Activated CD8-positive, alpha-beta T cell treated with anti-CD3 and anti-CD28 coated beads for 36 hours (primary cell): ENCODE measurements at regions not wholly inside any gene's neighbourhood (a gene's known extent, or its start where the extent isn't known, plus 50 kb on each side); places are given as distances from the start of the nearest gene placed in this dataset.

Source experiments
- ATAC-seq: fragments of 200-7000 bp; cut with Tn5 transposase; one replicate; pipeline ENCODE4 v1.10.0; 2021; ENCODE audit warnings: mild to moderate bottlenecking, moderate library complexity
- CTCF ChIA-PET: fragments of 350-600 bp; sonication (Branson Sonifier 250); formaldehyde crosslinking; loops from one replicate; lab custom pipeline; 2021; ENCODE audit warnings: antibody characterized with exemption; lab: Charles Lee
- POLR2A ChIA-PET: fragments of 350-600 bp; sonication (Branson Sonifier 250); formaldehyde crosslinking; loops from one replicate; lab custom pipeline; 2021; ENCODE audit warnings: antibody characterized with exemption; lab: Charles Lee
- DNase-seq: peaks from one replicate; pipeline ENCODE4 v3.0.0-alpha.2; 2020
- H3K27ac Mint-ChIP-seq: one replicate; pipeline ENCODE4 v1.8.0; 2021; ENCODE audit warnings: mild to moderate bottlenecking, mixed read lengths
- H3K27me3 Mint-ChIP-seq: one replicate; pipeline ENCODE4 v1.8.0; 2021; ENCODE audit warnings: mixed read lengths
- H3K36me3 Mint-ChIP-seq: one replicate; pipeline ENCODE4 v1.8.0; 2021; ENCODE audit warnings: low read depth, mixed read lengths
- H3K4me1 Mint-ChIP-seq: one replicate; pipeline ENCODE4 v1.8.0; 2021; ENCODE audit warnings: low read depth, mixed read lengths
- H3K4me3 Mint-ChIP-seq: one replicate; pipeline ENCODE4 v1.8.0; 2021; ENCODE audit warnings: mild to moderate bottlenecking, moderate library complexity, mixed read lengths
- H3K9me3 Mint-ChIP-seq: one replicate; pipeline ENCODE4 v1.8.0; 2021; ENCODE audit warnings: mixed read lengths
- intact Hi-C: fragments of 100-400 bp; cut with micrococcal nuclease; formaldehyde crosslinking; loops from one replicate; pipeline ENCODE4 v1.10.0; 2022
- TF ChIP-seq, protein P1 (sequence below): fragments of 200-600 bp; IDR thresholded peaks from one replicate; pipeline ENCODE4 v1.8.0; 2022; ENCODE audit warnings: antibody characterized with exemption, mild to moderate bottlenecking

DNA sequence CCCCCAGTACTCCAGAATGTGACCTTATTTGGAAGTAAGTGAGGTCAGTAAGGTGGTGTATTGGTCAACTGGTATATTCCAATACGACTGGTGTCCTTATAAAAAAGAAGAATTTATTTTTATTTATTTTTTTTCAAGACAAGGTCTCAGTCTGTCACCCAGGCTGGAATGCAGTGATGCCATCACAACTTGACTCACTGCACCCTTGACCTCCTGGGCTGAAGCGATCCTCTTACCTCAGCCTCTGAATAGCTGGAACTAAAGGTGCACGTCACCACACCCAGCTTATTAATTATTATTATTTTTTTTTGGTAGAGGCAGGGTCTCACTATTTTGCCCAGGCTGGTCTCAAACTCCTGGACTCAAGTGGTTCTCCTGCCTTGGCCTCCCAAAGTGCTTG lies 115.1 kb upstream of the PITX2 start:
- CTCF ChIA-PET, result no interaction called here
- H3K9me3 Mint-ChIP-seq, result no peaks in the 10 kb centered on the region
- no peak overlapping the region for H3K27ac Mint-ChIP-seq
- no peak overlapping the region for H3K4me3 Mint-ChIP-seq
- TF ChIP-seq, protein P1, sequence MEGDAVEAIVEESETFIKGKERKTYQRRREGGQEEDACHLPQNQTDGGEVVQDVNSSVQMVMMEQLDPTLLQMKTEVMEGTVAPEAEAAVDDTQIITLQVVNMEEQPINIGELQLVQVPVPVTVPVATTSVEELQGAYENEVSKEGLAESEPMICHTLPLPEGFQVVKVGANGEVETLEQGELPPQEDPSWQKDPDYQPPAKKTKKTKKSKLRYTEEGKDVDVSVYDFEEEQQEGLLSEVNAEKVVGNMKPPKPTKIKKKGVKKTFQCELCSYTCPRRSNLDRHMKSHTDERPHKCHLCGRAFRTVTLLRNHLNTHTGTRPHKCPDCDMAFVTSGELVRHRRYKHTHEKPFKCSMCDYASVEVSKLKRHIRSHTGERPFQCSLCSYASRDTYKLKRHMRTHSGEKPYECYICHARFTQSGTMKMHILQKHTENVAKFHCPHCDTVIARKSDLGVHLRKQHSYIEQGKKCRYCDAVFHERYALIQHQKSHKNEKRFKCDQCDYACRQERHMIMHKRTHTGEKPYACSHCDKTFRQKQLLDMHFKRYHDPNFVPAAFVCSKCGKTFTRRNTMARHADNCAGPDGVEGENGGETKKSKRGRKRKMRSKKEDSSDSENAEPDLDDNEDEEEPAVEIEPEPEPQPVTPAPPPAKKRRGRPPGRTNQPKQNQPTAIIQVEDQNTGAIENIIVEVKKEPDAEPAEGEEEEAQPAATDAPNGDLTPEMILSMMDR, result no peak
- no peak for DNase-seq
- ATAC-seq, result no peak
- no peaks in the 10 kb centered on the region for H3K27me3 Mint-ChIP-seq
- no peaks in the 10 kb centered on the region for H3K4me1 Mint-ChIP-seq
- POLR2A ChIA-PET, result no interaction called here
- no peaks in the 10 kb centered on the region for H3K36me3 Mint-ChIP-seq
- intact Hi-C loops, result no loop called here

DNA sequence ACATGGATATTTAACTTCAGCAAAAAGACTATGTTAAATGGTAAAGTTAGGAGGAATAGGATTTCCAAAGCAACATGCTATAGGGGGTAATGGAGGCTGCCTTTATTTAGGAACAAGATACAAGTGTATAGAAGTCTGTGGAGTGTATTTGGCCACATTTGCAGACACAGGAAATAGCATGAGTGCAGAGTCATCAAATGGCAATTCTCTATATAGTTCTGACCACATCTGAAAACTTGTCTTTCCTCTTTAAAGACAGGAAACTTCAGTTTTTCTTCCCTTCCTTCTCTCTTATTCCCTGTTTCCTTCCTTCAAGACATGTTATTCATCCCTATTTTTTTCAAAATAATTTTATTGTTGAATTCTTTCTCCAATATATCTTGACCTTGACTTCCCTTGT lies 119.3 kb upstream of the PITX2 start:
- Mint-ChIP-seq H3K36me3 (no peaks in the 10 kb centered on the region), H3K4me3 (no peak overlapping the region), H3K9me3 (peaks cover 2% of the 10 kb centered on the region), H3K27me3 (no peaks in the 10 kb centered on the region), H3K27ac (no peak overlapping the region), H3K4me1 (no peaks in the 10 kb centered on the region)
- no peak for DNase-seq
- TF ChIP-seq, protein P1, result no peak
- ChIA-PET CTCF (no interaction called here), POLR2A (no interaction called here)
- intact Hi-C loops, result no loop called here
- ATAC-seq, result no peak

DNA sequence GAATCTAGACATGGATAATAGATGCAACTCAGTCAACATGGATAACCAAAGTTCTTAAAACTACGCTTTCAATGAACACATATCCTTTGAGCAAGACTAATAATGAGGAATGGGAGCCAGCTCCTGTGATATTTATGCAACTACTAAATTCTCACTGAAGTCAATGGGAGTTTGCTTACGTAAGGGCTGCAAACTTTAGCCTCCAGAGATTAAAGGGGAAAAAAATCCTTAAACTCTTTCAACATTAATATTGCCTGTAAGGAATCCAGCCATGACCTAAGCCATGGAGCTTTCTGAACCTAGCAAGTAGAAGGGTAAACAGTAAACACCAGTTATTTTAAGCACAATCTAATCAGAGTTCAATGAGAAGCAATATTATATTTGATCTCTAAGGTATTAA lies 125.2 kb upstream of the PITX2 start:
- DNase-seq, result no peak
- intact Hi-C loops, result no loop called here
- Mint-ChIP-seq H3K27me3 (no peaks in the 10 kb centered on the region), H3K27ac (no peak overlapping the region), H3K4me3 (no peak overlapping the region), H3K4me1 (no peaks in the 10 kb centered on the region), H3K9me3 (peaks cover 2% of the 10 kb centered on the region), H3K36me3 (no peaks in the 10 kb centered on the region)
- ChIA-PET CTCF (no interaction called here), POLR2A (no interaction called here)
- TF ChIP-seq, protein P1, result no peak
- ATAC-seq, result no peak

DNA sequence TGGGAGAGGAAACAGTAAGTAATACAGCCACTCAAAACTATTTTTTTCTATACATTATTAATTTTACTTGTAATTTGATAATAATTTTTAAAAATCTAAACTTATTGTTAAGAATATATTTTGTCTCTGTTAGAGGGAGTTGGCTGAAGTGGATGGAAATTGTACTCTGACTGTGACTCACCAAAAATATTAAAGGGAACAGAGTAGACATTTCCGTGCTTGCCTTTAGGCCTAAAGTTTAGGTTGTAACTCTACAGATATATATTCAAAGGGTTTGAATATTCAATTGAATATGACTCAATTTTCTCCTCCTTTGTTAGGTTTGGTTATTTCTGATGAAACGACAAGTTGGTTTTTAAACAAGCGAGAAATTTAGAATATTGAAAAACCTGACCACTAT lies 128.3 kb upstream of the PITX2 start:
- DNase-seq (no peak), ATAC-seq (no peak)
- intact Hi-C loops, result no loop called here
- CTCF ChIA-PET, result no interaction called here
- no peaks in the 10 kb centered on the region for H3K9me3 Mint-ChIP-seq
- no peaks in the 10 kb centered on the region for H3K36me3 Mint-ChIP-seq
- no peaks in the 10 kb centered on the region for H3K27me3 Mint-ChIP-seq
- TF ChIP-seq, protein P1, result no peak
- H3K4me3 Mint-ChIP-seq, result no peak overlapping the region
- no peaks in the 10 kb centered on the region for H3K4me1 Mint-ChIP-seq
- POLR2A ChIA-PET, result no interaction called here
- no peak overlapping the region for H3K27ac Mint-ChIP-seq

DNA sequence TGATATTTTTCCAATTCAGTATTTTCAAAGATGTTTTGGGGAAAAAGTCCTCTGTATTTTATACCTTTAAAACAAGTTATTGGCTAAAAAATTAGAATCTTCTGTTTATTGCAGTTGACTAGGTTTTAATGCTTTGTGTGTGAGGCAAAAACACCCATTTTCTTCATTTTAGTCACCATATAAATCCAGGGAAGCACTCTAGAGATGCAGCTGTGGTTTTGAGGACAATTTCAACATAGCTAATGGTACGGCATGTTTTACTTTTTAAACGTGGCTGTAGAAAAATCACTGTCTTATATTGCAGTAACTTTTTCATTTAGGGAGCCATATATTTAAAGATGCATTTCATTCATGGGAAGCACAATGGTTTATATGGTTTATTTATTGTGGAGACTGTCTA lies 129.1 kb upstream of the PITX2 start:
- CTCF ChIA-PET, result no interaction called here
- ATAC-seq, result no peak
- Mint-ChIP-seq H3K27me3 (no peaks in the 10 kb centered on the region), H3K36me3 (no peaks in the 10 kb centered on the region), H3K4me1 (no peaks in the 10 kb centered on the region), H3K9me3 (peaks cover 4% of the 10 kb centered on the region), H3K27ac (no peak overlapping the region), H3K4me3 (no peak overlapping the region)
- intact Hi-C loops, result no loop called here
- TF ChIP-seq, protein P1, result no peak
- no peak for DNase-seq
- POLR2A ChIA-PET, result no interaction called here
